Astrocyte (in vitro differentiated cells and primary cell): ENCODE measurements at regions not wholly inside any gene's neighbourhood (a gene's known extent, or its start where the extent isn't known, plus 50 kb on each side); places are given as distances from the start of the nearest gene placed in this dataset.

Source experiments
- DNase-seq: peaks from one replicate; pipeline ENCODE4 v3.0.0-alpha.2; 2010; ENCODE audit warnings: low read depth
- FAIRE-seq: peaks from 2 replicates; lab custom pipeline; 2011; peaks lifted over from hg19 to GRCh38; lab: Jason Lieb, UNC
- H2AFZ ChIP-seq: 2 replicates; pipeline ENCODE4 v1.6.0; 2012; ENCODE audit warnings: low read depth, low read length, inconsistent platforms
- H3K27ac ChIP-seq: 2 replicates; pipeline ENCODE4 v1.5.1; 2011; ENCODE audit warnings: low read depth, low read length, inconsistent platforms
- H3K27me3 ChIP-seq: 2 replicates; pipeline ENCODE4 v1.6.0; 2011; ENCODE audit warnings: low read length, inconsistent platforms; ENCODE audit not compliant: insufficient read depth
- H3K36me3 ChIP-seq: 2 replicates; pipeline ENCODE4 v1.5.1; 2011; ENCODE audit warnings: low read length, inconsistent platforms; ENCODE audit not compliant: insufficient read depth
- H3K4me1 ChIP-seq: 2 replicates; pipeline ENCODE4 v1.5.1; 2011; ENCODE audit warnings: low read length, inconsistent platforms; ENCODE audit not compliant: insufficient read depth
- H3K4me2 ChIP-seq: 2 replicates; pipeline ENCODE4 v1.6.0; 2012; ENCODE audit warnings: low read length, inconsistent platforms
- H3K4me3 ChIP-seq: 2 replicates; pipeline ENCODE4 v1.5.1; 2011; ENCODE audit warnings: low read depth, mild to moderate bottlenecking, low read length, inconsistent platforms; ENCODE audit not compliant: insufficient read depth
- H3K79me2 ChIP-seq: 2 replicates; pipeline ENCODE4 v1.6.0; 2012; ENCODE audit warnings: mild to moderate bottlenecking, low read length, inconsistent platforms; ENCODE audit not compliant: insufficient read depth
- H3K9ac ChIP-seq: 2 replicates; pipeline ENCODE4 v1.6.0; 2012; ENCODE audit warnings: mild to moderate bottlenecking, low read length, inconsistent platforms
- H3K9me3 ChIP-seq: 2 replicates; pipeline ENCODE4 v1.5.1; 2012; ENCODE audit warnings: low read depth, mild to moderate bottlenecking, low read length, inconsistent platforms; ENCODE audit not compliant: insufficient read depth
- H4K20me1 ChIP-seq: 2 replicates; pipeline ENCODE4 v1.6.0; 2012; ENCODE audit warnings: low read length, inconsistent platforms; ENCODE audit not compliant: insufficient read depth
- H3K27ac Mint-ChIP-seq: one replicate; pipeline ENCODE4 v1.8.0; 2021; ENCODE audit warnings: mild to moderate bottlenecking, mixed read lengths; ENCODE audit not compliant: unreplicated experiment
- H3K27me3 Mint-ChIP-seq: one replicate; pipeline ENCODE4 v1.8.0; 2021; ENCODE audit warnings: low read depth, mixed read lengths; ENCODE audit not compliant: unreplicated experiment
- H3K36me3 Mint-ChIP-seq: one replicate; pipeline ENCODE4 v1.8.0; 2021; ENCODE audit warnings: low read depth, mixed read lengths; ENCODE audit not compliant: unreplicated experiment
- H3K4me1 Mint-ChIP-seq: one replicate; pipeline ENCODE4 v1.8.0; 2021; ENCODE audit warnings: low read depth, mixed read lengths; ENCODE audit not compliant: unreplicated experiment
- H3K4me3 Mint-ChIP-seq: one replicate; pipeline ENCODE4 v1.8.0; 2021; ENCODE audit warnings: mild to moderate bottlenecking, moderate library complexity, mixed read lengths; ENCODE audit not compliant: unreplicated experiment
- H3K9me3 Mint-ChIP-seq: one replicate; pipeline ENCODE4 v1.8.0; 2021; ENCODE audit warnings: mild to moderate bottlenecking, mixed read lengths; ENCODE audit not compliant: unreplicated experiment
- EZH2 ChIP-seq: IDR thresholded peaks from 2 replicates; pipeline ENCODE4 v1.6.1; 2012; ENCODE audit warnings: mild to moderate bottlenecking, low read length, inconsistent platforms; ENCODE audit not compliant: insufficient read depth
- TF ChIP-seq, protein P1 (sequence below): IDR thresholded peaks from 2 replicates; pipeline ENCODE4 v1.5.1; 2011; ENCODE audit warnings: low read depth, mild to moderate bottlenecking, inconsistent platforms, low read length, moderate library complexity; ENCODE audit not compliant: insufficient read depth

GRCh38 chr1:194787001-194787400 is 1600.6 kb upstream of the B3GALT2 start:
- H3K27ac Mint-ChIP-seq, result no peak overlapping the region
- no peaks in the 10 kb centered on the region for H3K36me3 ChIP-seq
- no peaks in the 10 kb centered on the region for H3K9me3 Mint-ChIP-seq
- no peak overlapping the region for H3K4me3 ChIP-seq
- no peaks in the 10 kb centered on the region for H3K36me3 Mint-ChIP-seq
- DNase-seq (no peak), FAIRE-seq (no peak)
- no peak overlapping the region for H3K4me2 ChIP-seq
- peaks cover 8% of the 10 kb centered on the region for H3K4me1 Mint-ChIP-seq
- H2AFZ ChIP-seq, result no peak overlapping the region
- H3K27me3 Mint-ChIP-seq, result no peaks in the 10 kb centered on the region
- no peaks in the 10 kb centered on the region for H3K27me3 ChIP-seq
- no peaks in the 10 kb centered on the region for H4K20me1 ChIP-seq
- no peak overlapping the region for H3K4me3 Mint-ChIP-seq
- no peaks in the 10 kb centered on the region for H3K4me1 ChIP-seq
- no peaks in the 10 kb centered on the region for H3K79me2 ChIP-seq
- no peak overlapping the region for H3K9ac ChIP-seq
- H3K9me3 ChIP-seq, result no peaks in the 10 kb centered on the region
- TF ChIP-seq EZH2, result no peak
- TF ChIP-seq, protein P1, sequence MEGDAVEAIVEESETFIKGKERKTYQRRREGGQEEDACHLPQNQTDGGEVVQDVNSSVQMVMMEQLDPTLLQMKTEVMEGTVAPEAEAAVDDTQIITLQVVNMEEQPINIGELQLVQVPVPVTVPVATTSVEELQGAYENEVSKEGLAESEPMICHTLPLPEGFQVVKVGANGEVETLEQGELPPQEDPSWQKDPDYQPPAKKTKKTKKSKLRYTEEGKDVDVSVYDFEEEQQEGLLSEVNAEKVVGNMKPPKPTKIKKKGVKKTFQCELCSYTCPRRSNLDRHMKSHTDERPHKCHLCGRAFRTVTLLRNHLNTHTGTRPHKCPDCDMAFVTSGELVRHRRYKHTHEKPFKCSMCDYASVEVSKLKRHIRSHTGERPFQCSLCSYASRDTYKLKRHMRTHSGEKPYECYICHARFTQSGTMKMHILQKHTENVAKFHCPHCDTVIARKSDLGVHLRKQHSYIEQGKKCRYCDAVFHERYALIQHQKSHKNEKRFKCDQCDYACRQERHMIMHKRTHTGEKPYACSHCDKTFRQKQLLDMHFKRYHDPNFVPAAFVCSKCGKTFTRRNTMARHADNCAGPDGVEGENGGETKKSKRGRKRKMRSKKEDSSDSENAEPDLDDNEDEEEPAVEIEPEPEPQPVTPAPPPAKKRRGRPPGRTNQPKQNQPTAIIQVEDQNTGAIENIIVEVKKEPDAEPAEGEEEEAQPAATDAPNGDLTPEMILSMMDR, result no peak
- H3K27ac ChIP-seq, result no peak overlapping the region

- H4K20me1 ChIP-seq, result no peaks in the 10 kb centered on the region
- no peak overlapping the region for H3K9ac ChIP-seq
- Mint-ChIP-seq H3K4me3 (no peak overlapping the region), H3K27me3 (no peaks in the 10 kb centered on the region), H3K27ac (no peak overlapping the region), H3K36me3 (no peaks in the 10 kb centered on the region), H3K4me1 (peaks cover 8% of the 10 kb centered on the region), H3K9me3 (no peaks in the 10 kb centered on the region)
- H2AFZ ChIP-seq, result no peak overlapping the region
- TF ChIP-seq, protein P1, result no peak
- TF ChIP-seq EZH2, result no peak
- H3K4me2 ChIP-seq, result no peak overlapping the region
- no peaks in the 10 kb centered on the region for H3K4me1 ChIP-seq
- no peaks in the 10 kb centered on the region for H3K36me3 ChIP-seq
- H3K27me3 ChIP-seq, result no peaks in the 10 kb centered on the region
- H3K79me2 ChIP-seq, result no peaks in the 10 kb centered on the region
- H3K4me3 ChIP-seq, result no peak overlapping the region
- no peaks in the 10 kb centered on the region for H3K9me3 ChIP-seq
- no peak for DNase-seq
- no peak overlapping the region for H3K27ac ChIP-seq
- FAIRE-seq, result no peak
Observed at GRCh38 chr1:194786027-194786426, 1599.6 kb upstream of the B3GALT2 start.

DNA sequence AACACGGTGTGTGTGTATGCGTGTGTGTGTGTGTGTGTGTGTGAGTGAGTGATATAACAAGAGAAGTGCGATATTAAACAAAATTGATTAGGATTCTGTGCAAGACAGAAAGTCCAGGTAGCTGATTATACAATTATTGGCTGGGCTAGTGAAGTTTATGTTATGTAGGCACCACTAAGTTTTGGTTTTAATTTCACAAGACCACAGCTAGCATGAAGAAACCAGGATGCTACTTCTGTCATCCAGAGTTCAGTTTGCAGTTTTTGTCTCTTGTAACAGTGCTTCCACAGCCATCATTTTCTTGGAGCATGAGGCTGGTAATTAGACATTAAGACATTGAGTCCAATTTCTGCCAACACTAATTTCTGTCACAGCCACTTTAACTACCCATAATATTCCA is 1590.2 kb upstream of the B3GALT2 start:
- FAIRE-seq (no peak), DNase-seq (no peak)
- H4K20me1 ChIP-seq, result no peaks in the 10 kb centered on the region
- peaks cover 2% of the 10 kb centered on the region for H3K9me3 Mint-ChIP-seq
- H3K79me2 ChIP-seq, result no peaks in the 10 kb centered on the region
- H3K9me3 ChIP-seq, result no peaks in the 10 kb centered on the region
- no peaks in the 10 kb centered on the region for H3K4me1 Mint-ChIP-seq
- no peaks in the 10 kb centered on the region for H3K36me3 ChIP-seq
- H3K27ac Mint-ChIP-seq, result no peak overlapping the region
- TF ChIP-seq, protein P1, result no peak
- no peak for TF ChIP-seq EZH2
- no peaks in the 10 kb centered on the region for H3K27me3 Mint-ChIP-seq
- H3K4me1 ChIP-seq, result no peaks in the 10 kb centered on the region
- no peaks in the 10 kb centered on the region for H3K27me3 ChIP-seq
- H3K4me2 ChIP-seq, result no peak overlapping the region
- no peak overlapping the region for H3K27ac ChIP-seq
- no peak overlapping the region for H3K4me3 ChIP-seq
- H3K4me3 Mint-ChIP-seq, result no peak overlapping the region
- H3K9ac ChIP-seq, result no peak overlapping the region
- H2AFZ ChIP-seq, result no peak overlapping the region
- H3K36me3 Mint-ChIP-seq, result no peaks in the 10 kb centered on the region
